ENCODE measurements at regions not wholly inside any gene's neighbourhood (a gene's known extent, or its start where the extent isn't known, plus 50 kb on each side); places are given as distances from the start of the nearest gene placed in this dataset.

GRCh38 chr16:51389881-51390280 is 238.8 kb upstream of the SALL1 start:
- no peak overlapping the region for H3K9ac ChIP-seq (ENCODE audit: low read depth, low read length, poor library complexity, severe bottlenecking)
- no peak overlapping the region for H2AFZ ChIP-seq (ENCODE audit: low read length)
- H4K20me1 ChIP-seq (ENCODE audit: insufficient read depth, low read length, poor library complexity, severe bottlenecking) = no peaks in the 10 kb centered on the region
- no peaks in the 10 kb centered on the region for H3K27me3 ChIP-seq (ENCODE audit: insufficient read depth, low read length, poor library complexity, severe bottlenecking)
- H3K9me3 ChIP-seq (ENCODE audit: insufficient read depth, low read depth, low read length) = 0 out of 2 replicates have a peak, but pooled peaks cover 7% of the 10 kb centered on the region
- H3K36me3 ChIP-seq (ENCODE audit: insufficient read depth, low read length) = no peaks in the 10 kb centered on the region
- H3K4me3 ChIP-seq (ENCODE audit: low read length, poor library complexity, severe bottlenecking) = no peak overlapping the region
- no peaks in the 10 kb centered on the region for H3K9me2 ChIP-seq (replicated peaks; ENCODE audit: low read depth, low read length)
- no peak overlapping the region for H3K4me2 ChIP-seq (ENCODE audit: low read depth, low read length, poor library complexity, severe bottlenecking)
- H3K4me1 ChIP-seq (ENCODE audit: insufficient read depth, low read length, poor library complexity, severe bottlenecking) = no peaks in the 10 kb centered on the region
- no peaks in the 10 kb centered on the region for H3K79me2 ChIP-seq (ENCODE audit: insufficient read depth, low read length)
- no peaks in the 10 kb centered on the region for H3F3A ChIP-seq (ENCODE audit: low read depth)
- TF ChIP-seq EZH2phosphoT487 (IDR thresholded peaks at IDR 0.05; ENCODE audit: borderline replicate concordance) (no peak), CTCF (conservative IDR thresholded peaks at IDR 0.05; ENCODE audit: low read length) (no peak)

DNA sequence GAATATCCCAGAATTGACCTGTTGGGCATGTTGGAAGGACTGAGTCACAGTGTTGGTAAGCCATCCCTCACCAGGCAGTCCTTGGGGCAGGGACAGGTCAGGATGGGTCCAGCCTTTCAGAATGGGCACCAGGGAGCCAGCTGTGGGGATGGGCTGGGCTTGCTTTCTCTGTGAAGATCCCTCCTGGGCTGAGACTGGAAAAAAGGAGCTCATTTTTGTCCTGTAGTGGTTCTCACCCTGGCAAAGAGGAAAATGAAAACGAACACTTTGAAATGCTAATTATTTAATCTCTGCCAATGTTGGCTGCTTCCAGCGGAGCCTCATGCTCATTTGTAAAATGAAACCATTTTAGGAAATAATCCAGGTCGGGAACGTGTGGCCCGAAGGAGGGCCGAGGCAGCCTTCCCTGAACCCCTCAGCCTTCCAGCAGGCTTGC is 237.5 kb upstream of the SALL1 start:
- Histone ChIP-seq H2AFZ (ENCODE audit: low read length) (no peak overlapping the region), H3K79me2 (ENCODE audit: insufficient read depth, low read length) (no peaks in the 10 kb centered on the region), H4K20me1 (ENCODE audit: insufficient read depth, low read length, poor library complexity, severe bottlenecking) (no peaks in the 10 kb centered on the region), H3K4me1 (ENCODE audit: insufficient read depth, low read length, poor library complexity, severe bottlenecking) (no peaks in the 10 kb centered on the region), H3K4me3 (ENCODE audit: low read length, poor library complexity, severe bottlenecking) (no peak overlapping the region), H3F3A (ENCODE audit: low read depth) (no peaks in the 10 kb centered on the region), H3K9me3 (ENCODE audit: insufficient read depth, low read depth, low read length) (0 out of 2 replicates have a peak, but pooled peaks cover 7% of the 10 kb centered on the region), H3K27me3 (ENCODE audit: insufficient read depth, low read length, poor library complexity, severe bottlenecking) (no peaks in the 10 kb centered on the region), H3K9ac (ENCODE audit: low read depth, low read length, poor library complexity, severe bottlenecking) (no peak overlapping the region), H3K9me2 (replicated peaks; ENCODE audit: low read depth, low read length) (no peaks in the 10 kb centered on the region), H3K36me3 (ENCODE audit: insufficient read depth, low read length) (no peaks in the 10 kb centered on the region), H3K4me2 (ENCODE audit: low read depth, low read length, poor library complexity, severe bottlenecking) (no peak overlapping the region)
- no peak for TF ChIP-seq CTCF (conservative IDR thresholded peaks at IDR 0.05; ENCODE audit: low read length)
- TF ChIP-seq EZH2phosphoT487 (IDR thresholded peaks at IDR 0.05; ENCODE audit: borderline replicate concordance) = no peak

DNA sequence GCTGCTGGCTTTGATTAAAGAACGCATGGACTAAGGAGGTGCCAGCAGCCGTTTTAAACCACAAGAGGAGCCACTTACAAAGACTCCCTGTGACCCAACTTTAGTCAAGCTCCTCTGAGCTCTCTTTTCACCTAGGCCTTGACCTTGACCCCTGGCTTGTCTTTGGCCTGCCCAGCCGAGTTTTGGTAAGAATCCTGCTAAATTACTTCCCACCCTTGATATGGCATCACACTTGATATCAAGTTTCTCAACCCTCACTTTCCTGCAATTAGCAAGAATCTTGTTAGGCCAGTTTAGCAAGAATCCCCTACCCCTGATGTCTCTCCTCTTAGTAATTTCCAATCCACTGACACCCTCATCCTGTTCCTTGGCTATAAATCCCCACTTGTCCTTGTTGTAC is 232.8 kb upstream of the SALL1 start:
- H3K4me2 ChIP-seq (ENCODE audit: low read depth, low read length, poor library complexity, severe bottlenecking) = no peak overlapping the region
- no peaks in the 10 kb centered on the region for H3F3A ChIP-seq (ENCODE audit: low read depth)
- no peak for TF ChIP-seq EZH2phosphoT487 (IDR thresholded peaks at IDR 0.05; ENCODE audit: borderline replicate concordance)
- TF ChIP-seq CTCF (conservative IDR thresholded peaks at IDR 0.05; ENCODE audit: low read length) = no peak
- no peak overlapping the region for H3K4me3 ChIP-seq (ENCODE audit: low read length, poor library complexity, severe bottlenecking)
- no peaks in the 10 kb centered on the region for H3K36me3 ChIP-seq (ENCODE audit: insufficient read depth, low read length)
- no peaks in the 10 kb centered on the region for H4K20me1 ChIP-seq (ENCODE audit: insufficient read depth, low read length, poor library complexity, severe bottlenecking)
- H3K9ac ChIP-seq (ENCODE audit: low read depth, low read length, poor library complexity, severe bottlenecking) = no peak overlapping the region
- H3K27me3 ChIP-seq (ENCODE audit: insufficient read depth, low read length, poor library complexity, severe bottlenecking) = no peaks in the 10 kb centered on the region
- H3K9me2 ChIP-seq (replicated peaks; ENCODE audit: low read depth, low read length) = no peaks in the 10 kb centered on the region
- no peaks in the 10 kb centered on the region for H3K79me2 ChIP-seq (ENCODE audit: insufficient read depth, low read length)
- 0 out of 2 replicates have a peak, but pooled peaks cover 4% of the 10 kb centered on the region for H3K9me3 ChIP-seq (ENCODE audit: insufficient read depth, low read depth, low read length)
- no peak overlapping the region for H2AFZ ChIP-seq (ENCODE audit: low read length)
- no peaks in the 10 kb centered on the region for H3K4me1 ChIP-seq (ENCODE audit: insufficient read depth, low read length, poor library complexity, severe bottlenecking)
